ENCODE measurements at regions not wholly inside any gene's neighbourhood (a gene's known extent, or its start where the extent isn't known, plus 50 kb on each side); places are given as distances from the start of the nearest gene placed in this dataset.

DNA sequence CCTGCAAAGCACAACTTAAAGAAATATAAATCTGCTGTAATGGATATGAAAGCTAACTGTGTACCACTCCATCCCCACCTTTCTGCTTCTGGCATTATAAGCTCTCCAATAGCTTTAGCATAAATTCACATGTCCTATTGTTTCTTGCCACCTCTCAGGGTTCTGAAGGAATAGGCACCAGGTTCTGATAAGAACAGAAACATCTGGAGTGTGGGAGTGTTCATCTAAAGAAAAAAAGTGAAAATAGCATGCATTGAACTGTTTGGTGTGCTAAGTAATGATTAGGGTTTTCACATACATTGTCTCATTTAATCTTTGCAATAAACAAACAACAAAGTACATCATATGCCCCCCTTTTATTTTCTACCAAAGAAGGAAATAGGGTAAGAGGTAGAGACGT lies 72.3 kb downstream of the FAM76B start:
- TF ChIP-seq, protein P1, sequence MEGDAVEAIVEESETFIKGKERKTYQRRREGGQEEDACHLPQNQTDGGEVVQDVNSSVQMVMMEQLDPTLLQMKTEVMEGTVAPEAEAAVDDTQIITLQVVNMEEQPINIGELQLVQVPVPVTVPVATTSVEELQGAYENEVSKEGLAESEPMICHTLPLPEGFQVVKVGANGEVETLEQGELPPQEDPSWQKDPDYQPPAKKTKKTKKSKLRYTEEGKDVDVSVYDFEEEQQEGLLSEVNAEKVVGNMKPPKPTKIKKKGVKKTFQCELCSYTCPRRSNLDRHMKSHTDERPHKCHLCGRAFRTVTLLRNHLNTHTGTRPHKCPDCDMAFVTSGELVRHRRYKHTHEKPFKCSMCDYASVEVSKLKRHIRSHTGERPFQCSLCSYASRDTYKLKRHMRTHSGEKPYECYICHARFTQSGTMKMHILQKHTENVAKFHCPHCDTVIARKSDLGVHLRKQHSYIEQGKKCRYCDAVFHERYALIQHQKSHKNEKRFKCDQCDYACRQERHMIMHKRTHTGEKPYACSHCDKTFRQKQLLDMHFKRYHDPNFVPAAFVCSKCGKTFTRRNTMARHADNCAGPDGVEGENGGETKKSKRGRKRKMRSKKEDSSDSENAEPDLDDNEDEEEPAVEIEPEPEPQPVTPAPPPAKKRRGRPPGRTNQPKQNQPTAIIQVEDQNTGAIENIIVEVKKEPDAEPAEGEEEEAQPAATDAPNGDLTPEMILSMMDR (IDR thresholded peaks at IDR 0.05; ENCODE audit: extremely low read depth in 1 of 2, insufficient read depth in 1 of 2, low read depth in 1 of 2, low read length in 2 of 2) = no peak
- TF ChIP-seq, protein P2, sequence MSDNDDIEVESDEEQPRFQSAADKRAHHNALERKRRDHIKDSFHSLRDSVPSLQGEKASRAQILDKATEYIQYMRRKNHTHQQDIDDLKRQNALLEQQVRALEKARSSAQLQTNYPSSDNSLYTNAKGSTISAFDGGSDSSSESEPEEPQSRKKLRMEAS (IDR thresholded peaks at IDR 0.05; ENCODE audit: insufficient read depth, insufficient read length) = no peak
- no peak for TF ChIP-seq POLR2A (IDR thresholded peaks at IDR 0.05; ENCODE audit: low read depth, low read length)
- no peak for TF ChIP-seq POLR2AphosphoS5 (IDR thresholded peaks at IDR 0.05; ENCODE audit: insufficient read depth, low read depth, low read length)
- no peak for TF ChIP-seq EZH2 (IDR thresholded peaks at IDR 0.05; ENCODE audit: borderline replicate concordance, low read depth, low read length, severe bottlenecking)

Data from endothelial cell of umbilical vein (primary cell).